ENCODE measurements at regions not wholly inside any gene's neighbourhood (a gene's known extent, or its start where the extent isn't known, plus 50 kb on each side); places are given as distances from the start of the nearest gene placed in this dataset.

GRCh38 chr2:158738363-158738762, 56.8 kb upstream of the DAPL1 start:
- TF ChIP-seq CTCF (IDR thresholded peaks at IDR 0.05) (no peak), POLR2AphosphoS5 (IDR thresholded peaks at IDR 0.05) (no peak)

All from sigmoid colon (tissue), 4 donors.